ENCODE measurements at regions not wholly inside any gene's neighbourhood (a gene's known extent, or its start where the extent isn't known, plus 50 kb on each side); places are given as distances from the start of the nearest gene placed in this dataset.
A peak's percentile ranks its signal among the peaks of the same experiment; 100 is the strongest.

GRCh38 chrX:145190801-145191389, 56.4 kb upstream of the SPANXN1 start (continued):
- TF ChIP-seq CTCF (IDR thresholded peaks at IDR 0.05; ENCODE audit: control extremely low read depth in 1 of 3, insufficient read depth in 1 of 3, low read depth in 1 of 3, low read length in 3 of 3), result peak in 2 of 3 experiments; percentile 21 to 35; a peak in 2 of 4 replicates

Measured in H1 (cell line).